Activated naive CD8-positive, alpha-beta T cell treated with anti-CD3 and anti-CD28 coated beads, Interleukin-2, amount 10 ng/mL, durations not matched to agents 7 days and 5 days (primary cell): ENCODE measurements at regions not wholly inside any gene's neighbourhood (a gene's known extent, or its start where the extent isn't known, plus 50 kb on each side); places are given as distances from the start of the nearest gene placed in this dataset.

Source experiments
- ATAC-seq: fragments of 150-1000 bp; cut with Tn5 transposase; one replicate; pipeline ENCODE4 v1.10.0; 2021; ENCODE audit warnings: low read depth, moderate library complexity
- POLR2A ChIA-PET: fragments of 350-600 bp; sonication (Branson Sonifier 250); formaldehyde crosslinking; loops from one replicate; lab custom pipeline; 2021; ENCODE audit warnings: antibody characterized with exemption; lab: Charles Lee
- DNase-seq: peaks from one replicate; pipeline ENCODE4 v3.0.0; 2021
- H3K27ac Mint-ChIP-seq: one replicate; pipeline ENCODE4 v1.8.0; 2022; ENCODE audit warnings: mild to moderate bottlenecking, mixed read lengths
- H3K27me3 Mint-ChIP-seq: one replicate; pipeline ENCODE4 v1.8.0; 2022; ENCODE audit warnings: mild to moderate bottlenecking, moderate library complexity, mixed read lengths
- H3K36me3 Mint-ChIP-seq: one replicate; pipeline ENCODE4 v1.8.0; 2021; ENCODE audit warnings: mild to moderate bottlenecking, mixed read lengths
- H3K4me1 Mint-ChIP-seq: one replicate; pipeline ENCODE4 v1.8.0; 2021; ENCODE audit warnings: mixed read lengths
- H3K4me3 Mint-ChIP-seq: one replicate; pipeline ENCODE4 v1.8.0; 2022; ENCODE audit warnings: mild to moderate bottlenecking, moderate library complexity, mixed read lengths
- H3K9me3 Mint-ChIP-seq: one replicate; pipeline ENCODE4 v1.8.0; 2021; ENCODE audit warnings: mixed read lengths

- no peaks in the 10 kb centered on the region for H3K4me1 Mint-ChIP-seq
- POLR2A ChIA-PET = no interaction called here
- no peak overlapping the region for H3K4me3 Mint-ChIP-seq
- H3K36me3 Mint-ChIP-seq = no peaks in the 10 kb centered on the region
- no peak for DNase-seq
- H3K27me3 Mint-ChIP-seq = no peaks in the 10 kb centered on the region
- H3K9me3 Mint-ChIP-seq = no peaks in the 10 kb centered on the region
- ATAC-seq = no peak
- H3K27ac Mint-ChIP-seq = no peak overlapping the region
These were observed 262.6 kb upstream of the SEMA3D start for GRCh38 chr7:85449478-85449877.

- H3K36me3 Mint-ChIP-seq = no peaks in the 10 kb centered on the region
- no peaks in the 10 kb centered on the region for H3K27me3 Mint-ChIP-seq
- no peak for ATAC-seq
- H3K27ac Mint-ChIP-seq = no peak overlapping the region
- no peak for DNase-seq
- H3K4me3 Mint-ChIP-seq = no peak overlapping the region
- no peaks in the 10 kb centered on the region for H3K4me1 Mint-ChIP-seq
- POLR2A ChIA-PET = no interaction called here
- no peaks in the 10 kb centered on the region for H3K9me3 Mint-ChIP-seq
These were observed 260.1 kb upstream of the SEMA3D start for GRCh38 chr7:85447004-85447403.

- Mint-ChIP-seq H3K27me3 (no peaks in the 10 kb centered on the region), H3K9me3 (no peaks in the 10 kb centered on the region), H3K36me3 (no peaks in the 10 kb centered on the region), H3K4me3 (no peak overlapping the region), H3K4me1 (no peaks in the 10 kb centered on the region), H3K27ac (no peak overlapping the region)
- POLR2A ChIA-PET = no interaction called here
- DNase-seq (no peak), ATAC-seq (no peak)
These were observed 239.7 kb upstream of the SEMA3D start for GRCh38 chr7:85426487-85426960.

- ATAC-seq = no peak
- H3K36me3 Mint-ChIP-seq = no peaks in the 10 kb centered on the region
These were observed 237.4 kb upstream of the SEMA3D start for GRCh38 chr7:85424298-85424697.

DNA sequence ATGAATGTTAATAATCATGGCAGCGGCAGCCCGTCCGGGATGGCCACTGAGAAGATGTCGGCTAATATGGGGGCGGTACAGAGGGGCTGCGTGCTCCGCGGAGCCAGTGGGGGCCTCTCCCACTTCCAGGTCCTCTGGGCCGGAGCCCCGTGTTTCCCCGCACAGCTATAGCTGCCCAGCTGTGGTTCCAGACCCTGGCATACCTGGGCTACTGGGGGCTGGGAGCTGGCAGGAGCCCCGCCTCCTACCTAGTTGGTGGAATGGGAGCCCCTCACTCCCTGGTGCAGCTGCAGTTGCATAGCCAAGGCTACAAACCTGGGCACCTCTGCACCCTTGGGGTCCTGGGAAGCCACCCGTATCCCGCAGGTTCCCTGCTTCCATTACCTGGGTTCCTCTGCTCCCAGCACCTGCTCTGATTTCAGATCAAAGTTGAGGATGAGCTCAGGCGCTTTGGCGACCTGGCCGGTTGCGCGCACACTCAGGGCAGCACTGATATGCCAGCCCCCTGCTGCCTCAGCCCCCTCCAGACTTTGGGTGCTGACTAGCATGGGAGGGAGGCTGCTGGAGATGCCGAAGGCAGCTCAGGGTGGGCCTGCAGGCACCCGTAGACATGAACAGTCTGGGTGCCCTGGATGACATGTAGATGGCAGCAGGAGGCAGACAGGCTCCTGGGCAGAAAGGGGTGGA lies 236.5 kb upstream of the SEMA3D start:
- no peak overlapping the region for H3K27ac Mint-ChIP-seq
- POLR2A ChIA-PET = no interaction called here
- DNase-seq (no peak), ATAC-seq (no peak)
- no peak overlapping the region for H3K4me3 Mint-ChIP-seq
- H3K27me3 Mint-ChIP-seq = no peaks in the 10 kb centered on the region
- no peaks in the 10 kb centered on the region for H3K9me3 Mint-ChIP-seq
- H3K4me1 Mint-ChIP-seq = no peaks in the 10 kb centered on the region
- H3K36me3 Mint-ChIP-seq = no peaks in the 10 kb centered on the region

More at GRCh38 chr7:85424298-85424697, 237.4 kb upstream of the SEMA3D start:
- Mint-ChIP-seq H3K27me3 (no peaks in the 10 kb centered on the region), H3K4me3 (no peak overlapping the region), H3K27ac (no peak overlapping the region), H3K9me3 (no peaks in the 10 kb centered on the region), H3K4me1 (no peaks in the 10 kb centered on the region)
- POLR2A ChIA-PET = no interaction called here
- DNase-seq = no peak

DNA sequence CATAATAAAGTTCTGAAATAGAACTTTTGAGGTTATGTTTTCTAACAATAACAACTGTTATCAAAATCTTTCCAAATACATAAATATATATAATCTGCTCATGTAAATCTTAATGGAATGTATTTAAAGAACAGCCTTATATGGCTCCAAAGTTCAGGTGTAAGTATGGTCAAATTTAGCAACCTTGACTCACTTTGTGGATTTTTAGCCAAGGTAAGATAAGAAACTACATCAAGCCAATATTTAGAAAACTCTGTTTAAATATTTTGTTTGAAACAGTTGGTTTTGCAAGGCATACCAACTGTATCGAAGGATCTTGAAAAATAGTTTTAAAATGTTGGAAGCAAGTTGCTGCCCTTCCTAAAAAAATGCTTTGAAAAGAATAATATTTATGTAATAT lies 228.9 kb upstream of the SEMA3D start:
- DNase-seq = no peak
- H3K27me3 Mint-ChIP-seq = no peaks in the 10 kb centered on the region
- H3K4me3 Mint-ChIP-seq = no peak overlapping the region
- no peaks in the 10 kb centered on the region for H3K9me3 Mint-ChIP-seq
- no peak overlapping the region for H3K27ac Mint-ChIP-seq
- no peaks in the 10 kb centered on the region for H3K4me1 Mint-ChIP-seq
- POLR2A ChIA-PET = no interaction called here
- ATAC-seq = no peak
- H3K36me3 Mint-ChIP-seq = no peaks in the 10 kb centered on the region

DNA sequence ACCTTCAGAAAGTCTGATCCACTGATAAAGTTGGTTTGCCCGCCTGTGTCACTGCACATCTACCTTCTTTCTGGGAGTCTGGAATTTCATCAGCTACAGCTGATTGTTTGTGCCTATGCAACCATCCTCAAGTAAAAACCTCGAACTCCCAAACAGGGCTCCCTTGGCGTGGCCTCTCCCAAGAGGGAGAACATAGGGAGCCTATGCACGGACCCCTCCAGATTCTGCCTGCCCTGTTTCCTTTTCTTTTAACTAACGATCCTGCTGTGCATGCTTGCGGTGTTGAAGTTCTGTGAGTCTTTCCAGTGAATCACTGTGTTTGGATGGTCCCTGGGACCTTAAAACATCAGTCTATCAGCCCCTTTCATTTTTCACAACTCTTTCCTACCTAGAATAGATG lies 226.9 kb upstream of the SEMA3D start:
- H3K4me3 Mint-ChIP-seq = no peak overlapping the region
- no peak for ATAC-seq
- no peaks in the 10 kb centered on the region for H3K4me1 Mint-ChIP-seq
- no peak overlapping the region for H3K27ac Mint-ChIP-seq
- H3K9me3 Mint-ChIP-seq = no peaks in the 10 kb centered on the region
- no peaks in the 10 kb centered on the region for H3K27me3 Mint-ChIP-seq
- POLR2A ChIA-PET = no interaction called here
- no peak for DNase-seq
- H3K36me3 Mint-ChIP-seq = no peaks in the 10 kb centered on the region

GRCh38 chr7:85412912-85413311 lies 226.1 kb upstream of the SEMA3D start:
- Mint-ChIP-seq H3K27ac (no peak overlapping the region), H3K4me1 (no peaks in the 10 kb centered on the region), H3K36me3 (no peaks in the 10 kb centered on the region), H3K27me3 (no peaks in the 10 kb centered on the region), H3K4me3 (no peak overlapping the region), H3K9me3 (no peaks in the 10 kb centered on the region)
- DNase-seq = no peak
- POLR2A ChIA-PET = no interaction called here
- ATAC-seq = no peak

DNA sequence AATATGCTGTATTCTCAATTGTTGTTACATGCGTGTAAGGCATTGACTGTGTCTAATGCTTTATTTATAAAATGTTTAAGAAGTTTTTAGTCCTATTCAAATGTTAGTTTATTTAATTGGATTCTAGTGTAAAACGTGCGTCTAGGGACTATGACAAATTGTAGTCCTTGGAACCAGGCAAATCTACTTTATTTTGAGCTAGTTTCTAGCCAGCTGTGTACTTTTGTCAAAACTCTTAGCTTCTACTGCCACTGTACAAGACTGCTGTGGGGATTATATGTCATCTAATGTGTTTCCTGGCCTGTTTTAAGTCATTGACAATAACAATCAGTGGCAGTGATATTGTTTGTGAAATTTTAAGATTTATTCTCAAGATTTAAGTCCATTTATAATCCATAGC lies 220.5 kb upstream of the SEMA3D start:
- Mint-ChIP-seq H3K27ac (no peak overlapping the region), H3K27me3 (no peaks in the 10 kb centered on the region), H3K4me3 (no peak overlapping the region), H3K36me3 (no peaks in the 10 kb centered on the region), H3K4me1 (no peaks in the 10 kb centered on the region), H3K9me3 (no peaks in the 10 kb centered on the region)
- POLR2A ChIA-PET = no interaction called here
- no peak for DNase-seq
- ATAC-seq = no peak

- Mint-ChIP-seq H3K36me3 (no peaks in the 10 kb centered on the region), H3K27me3 (no peaks in the 10 kb centered on the region), H3K9me3 (no peaks in the 10 kb centered on the region), H3K4me3 (no peak overlapping the region), H3K4me1 (no peaks in the 10 kb centered on the region), H3K27ac (no peak overlapping the region)
- POLR2A ChIA-PET = no interaction called here
- ATAC-seq (no peak), DNase-seq (no peak)
These were observed 218.4 kb upstream of the SEMA3D start for GRCh38 chr7:85405016-85405902.

DNA sequence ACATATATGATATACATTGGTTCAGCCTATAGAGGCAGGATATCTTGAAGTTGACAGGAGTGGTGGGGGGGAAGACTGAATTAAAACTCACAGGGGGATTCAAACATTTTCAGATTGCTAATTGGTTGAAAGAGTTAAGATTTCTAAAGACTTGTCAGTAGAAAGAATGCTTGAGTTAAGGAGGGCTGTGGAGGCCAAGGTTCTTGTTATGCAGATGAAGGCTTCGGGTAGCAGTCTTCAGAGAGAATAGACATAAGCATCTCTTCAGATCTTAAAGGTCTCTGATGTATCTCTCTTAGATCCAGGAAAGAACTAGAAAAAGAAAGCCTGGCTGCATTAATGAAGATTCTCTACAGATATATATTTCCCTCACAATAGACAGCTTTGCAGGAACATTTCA lies 209.8 kb upstream of the SEMA3D start:
- POLR2A ChIA-PET = no interaction called here
- H3K27me3 Mint-ChIP-seq = no peaks in the 10 kb centered on the region

DNA sequence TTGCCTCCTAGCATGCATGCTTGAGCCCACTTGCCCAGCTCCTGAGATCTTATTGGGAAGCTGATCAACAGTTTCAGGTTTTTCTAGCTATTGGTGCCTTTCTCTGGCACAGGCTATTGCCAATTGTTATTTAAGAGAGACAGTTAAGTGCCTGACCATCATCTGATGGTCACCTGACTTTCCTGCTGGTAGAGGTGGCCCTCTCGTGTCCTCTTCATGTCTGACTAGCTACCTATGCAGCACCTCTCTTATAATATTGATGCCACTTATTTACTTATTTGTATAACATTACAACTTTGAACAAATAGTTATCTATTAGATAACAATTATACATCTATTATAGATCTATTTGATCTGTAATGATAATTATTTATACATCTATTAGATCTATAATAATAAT lies 205.9 kb upstream of the SEMA3D start:
- POLR2A ChIA-PET = no interaction called here
- Mint-ChIP-seq H3K4me3 (no peak overlapping the region), H3K36me3 (no peaks in the 10 kb centered on the region), H3K9me3 (no peaks in the 10 kb centered on the region), H3K27me3 (no peaks in the 10 kb centered on the region), H3K4me1 (no peaks in the 10 kb centered on the region), H3K27ac (no peak overlapping the region)
- DNase-seq (no peak), ATAC-seq (no peak)

More for the DNA sequence above, 209.8 kb upstream of the SEMA3D start:
- Mint-ChIP-seq H3K4me3 (no peak overlapping the region), H3K4me1 (no peaks in the 10 kb centered on the region), H3K27ac (no peak overlapping the region), H3K36me3 (no peaks in the 10 kb centered on the region), H3K9me3 (no peaks in the 10 kb centered on the region)
- DNase-seq (no peak), ATAC-seq (no peak)

GRCh38 chr7:85392326-85392725 lies 205.5 kb upstream of the SEMA3D start:
- Mint-ChIP-seq H3K36me3 (no peaks in the 10 kb centered on the region), H3K27me3 (no peaks in the 10 kb centered on the region), H3K4me3 (no peak overlapping the region), H3K9me3 (no peaks in the 10 kb centered on the region), H3K4me1 (no peaks in the 10 kb centered on the region), H3K27ac (no peak overlapping the region)
- ATAC-seq (no peak), DNase-seq (no peak)
- POLR2A ChIA-PET = no interaction called here

GRCh38 chr7:85386460-85386859 lies 199.6 kb upstream of the SEMA3D start:
- no peaks in the 10 kb centered on the region for H3K36me3 Mint-ChIP-seq
- H3K27ac Mint-ChIP-seq = no peak overlapping the region
- no peak for ATAC-seq
- no peak overlapping the region for H3K4me3 Mint-ChIP-seq
- DNase-seq = no peak
- POLR2A ChIA-PET = no interaction called here
- no peaks in the 10 kb centered on the region for H3K27me3 Mint-ChIP-seq
- peaks cover 2% of the 10 kb centered on the region for H3K9me3 Mint-ChIP-seq
- no peaks in the 10 kb centered on the region for H3K4me1 Mint-ChIP-seq
